BLaER1 treated with 17β-estradiol and CSF1 and Interleukin-3, amounts not matched to agents 10 nM and 100 nM (cell line): ENCODE measurements at regions not wholly inside any gene's neighbourhood (a gene's known extent, or its start where the extent isn't known, plus 50 kb on each side); places are given as distances from the start of the nearest gene placed in this dataset.

Source experiments
- H3K27ac ChIP-seq, 11 experiments: shearing (Covaris generic); formaldehyde crosslinking; 2 replicates each; pipeline ENCODE4 v1.8.1; 2022
- H3K27me3 ChIP-seq, 11 experiments: shearing (Covaris generic); formaldehyde crosslinking; 2 replicates each; pipeline ENCODE4 v1.8.1; 2022
- H3K36me3 ChIP-seq, 11 experiments: shearing (Covaris generic); formaldehyde crosslinking; 2 replicates each; pipeline ENCODE4 v1.8.1; 2022
- H3K4me1 ChIP-seq, 10 experiments: shearing (Covaris generic); formaldehyde crosslinking; 2 replicates each; pipeline ENCODE4 v1.8.1; 2022
- H3K4me2 ChIP-seq, 11 experiments: shearing (Covaris generic); formaldehyde crosslinking; 2 replicates each; pipeline ENCODE4 v1.8.1; 2022
- H3K4me3 ChIP-seq, 10 experiments: shearing (Covaris generic); formaldehyde crosslinking; 2 replicates each; pipeline ENCODE4 v1.8.1; 2022
- H3K9ac ChIP-seq, 11 experiments: shearing (Covaris generic); formaldehyde crosslinking; 2 replicates each; pipeline ENCODE4 v1.8.1; 2022
- H3K9me3 ChIP-seq, 11 experiments: shearing (Covaris generic); formaldehyde crosslinking; replicated peaks in 1 of 11; 2 replicates each; pipeline ENCODE4 v1.8.1; 2022
- H4K20me1 ChIP-seq, 11 experiments: shearing (Covaris generic); formaldehyde crosslinking; 2 replicates each; pipeline ENCODE4 v1.8.1; 2022
- Cebpa-rat ChIP-seq, 11 experiments: shearing (Covaris generic); IDR thresholded peaks; 2 replicates each; pipeline ENCODE4 v1.8.1; 2022

- H4K20me1 ChIP-seq: no peaks in the 10 kb centered on the region
- H3K9me3 ChIP-seq: 0 out of 22 replicates have a peak, but pooled peaks cover 0 to 9% (median 0%) of the 10 kb centered on the region in 11 experiments
- H3K4me1 ChIP-seq: peaks cover 0 to 7% (median 5%) of the 10 kb centered on the region in 10 experiments; a peak in 10 of 20 replicates
- no peaks in the 10 kb centered on the region for H3K36me3 ChIP-seq
- no peak overlapping the region for H3K4me3 ChIP-seq
- H3K27me3 ChIP-seq: no peaks in the 10 kb centered on the region
- no peak overlapping the region for H3K27ac ChIP-seq
- TF ChIP-seq Cebpa-rat (IDR thresholded peaks at IDR 0.05): no peak
- H3K9ac ChIP-seq: no peak overlapping the region
- peak overlapping the region in 6 of 11 experiments; percentile 25 to 56 (median 34); a peak in 8 of 22 replicates for H3K4me2 ChIP-seq
Observed at GRCh38 chr15:37791693-37792092, 142.7 kb upstream of the TMCO5A start.

DNA sequence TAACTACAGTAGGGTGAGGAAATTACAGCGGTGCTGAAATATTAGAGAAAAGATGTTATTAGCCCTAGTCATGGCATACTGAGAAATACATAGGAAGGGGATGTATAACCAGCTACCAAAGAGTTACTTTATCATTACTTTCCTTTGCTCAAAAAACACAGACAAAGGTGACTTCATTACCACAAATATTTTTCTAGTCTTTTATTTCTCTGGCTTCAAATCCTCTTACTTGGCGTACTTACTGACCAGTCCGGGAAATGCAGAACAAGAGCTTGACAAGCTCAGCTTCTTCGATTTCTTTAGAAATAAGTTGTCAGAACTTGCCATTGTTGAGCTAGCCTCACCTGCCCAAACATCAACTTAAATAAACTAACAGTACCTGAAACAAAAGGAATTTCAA is 142.1 kb upstream of the TMCO5A start:
- no peak for TF ChIP-seq Cebpa-rat (IDR thresholded peaks at IDR 0.05)
- Histone ChIP-seq H3K27me3 (no peaks in the 10 kb centered on the region), H3K4me2 (peak overlapping the region in 2 of 11 experiments; percentile 37 to 56; a peak in 2 of 22 replicates), H3K36me3 (no peaks in the 10 kb centered on the region), H3K4me1 (peaks cover 0 to 7% (median 5%) of the 10 kb centered on the region in 10 experiments; a peak in 10 of 20 replicates), H3K4me3 (no peak overlapping the region), H3K27ac (no peak overlapping the region), H4K20me1 (no peaks in the 10 kb centered on the region), H3K9me3 (0 out of 22 replicates have a peak, but pooled peaks cover 0 to 9% (median 0%) of the 10 kb centered on the region in 11 experiments), H3K9ac (no peak overlapping the region)

DNA sequence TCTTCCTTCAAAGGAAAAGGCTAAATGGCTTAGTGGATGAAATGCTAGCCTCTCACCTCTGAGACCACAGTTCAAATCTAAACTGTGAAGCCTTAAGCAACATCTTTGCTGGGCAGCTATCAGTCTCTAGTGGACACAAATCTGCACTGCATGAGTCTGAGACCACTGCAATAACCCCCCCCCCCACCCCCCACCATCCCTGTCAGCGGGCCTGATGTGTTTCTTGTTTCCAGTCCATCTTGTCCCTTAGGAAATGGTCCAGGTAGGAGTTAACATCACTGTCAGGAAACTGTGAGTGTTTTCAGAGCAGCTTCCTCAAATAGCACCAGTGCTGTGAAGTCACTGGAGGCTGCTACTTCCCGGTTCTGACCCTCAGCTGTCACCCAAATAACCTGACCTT is 140.6 kb upstream of the TMCO5A start:
- Histone ChIP-seq H4K20me1 (no peaks in the 10 kb centered on the region), H3K4me3 (no peak overlapping the region), H3K27ac (no peak overlapping the region), H3K9ac (no peak overlapping the region), H3K4me2 (no peak overlapping the region), H3K36me3 (no peaks in the 10 kb centered on the region), H3K9me3 (peaks cover 0 to 9% (median 0%) of the 10 kb centered on the region in 11 experiments; a peak in 2 of 22 replicates), H3K27me3 (no peaks in the 10 kb centered on the region), H3K4me1 (peaks cover 0 to 7% (median 5%) of the 10 kb centered on the region in 10 experiments; a peak in 9 of 20 replicates)
- no peak for TF ChIP-seq Cebpa-rat (IDR thresholded peaks at IDR 0.05)

- peaks cover 0 to 9% (median 0%) of the 10 kb centered on the region in 11 experiments; a peak in 2 of 22 replicates for H3K9me3 ChIP-seq
- TF ChIP-seq Cebpa-rat (IDR thresholded peaks at IDR 0.05): no peak
- no peak overlapping the region for H3K4me3 ChIP-seq
- H3K27me3 ChIP-seq: no peaks in the 10 kb centered on the region
- H3K36me3 ChIP-seq: no peaks in the 10 kb centered on the region
- H4K20me1 ChIP-seq: no peaks in the 10 kb centered on the region
- no peak overlapping the region for H3K9ac ChIP-seq
- no peak overlapping the region for H3K4me2 ChIP-seq
- peaks cover 0 to 7% (median 5%) of the 10 kb centered on the region in 10 experiments; a peak in 9 of 20 replicates for H3K4me1 ChIP-seq
- H3K27ac ChIP-seq: no peak overlapping the region
Observed at GRCh38 chr15:37794947-37795346, 139.5 kb upstream of the TMCO5A start.

- Histone ChIP-seq H3K27me3 (no peaks in the 10 kb centered on the region), H3K4me1 (no peaks in the 10 kb centered on the region), H3K9me3 (peaks cover 0 to 3% (median 0%) of the 10 kb centered on the region in 11 experiments; a peak in 2 of 22 replicates), H3K27ac (no peak overlapping the region), H3K9ac (no peak overlapping the region), H3K36me3 (no peaks in the 10 kb centered on the region), H4K20me1 (no peaks in the 10 kb centered on the region), H3K4me3 (no peak overlapping the region), H3K4me2 (no peak overlapping the region)
- no peak for TF ChIP-seq Cebpa-rat (IDR thresholded peaks at IDR 0.05)
Observed at GRCh38 chr15:37801529-37801928, 132.9 kb upstream of the TMCO5A start.

- Histone ChIP-seq H3K4me1 (peaks cover 0 to 9% (median 0%) of the 10 kb centered on the region in 10 experiments; a peak in 3 of 20 replicates), H3K27me3 (no peaks in the 10 kb centered on the region), H3K9me3 (no peaks in the 10 kb centered on the region), H3K4me3 (no peak overlapping the region), H3K36me3 (no peaks in the 10 kb centered on the region), H4K20me1 (no peaks in the 10 kb centered on the region), H3K9ac (no peak overlapping the region), H3K4me2 (no peak overlapping the region), H3K27ac (no peak overlapping the region)
- no peak for TF ChIP-seq Cebpa-rat (IDR thresholded peaks at IDR 0.05)
Observed at GRCh38 chr15:37806808-37807207, 127.6 kb upstream of the TMCO5A start.

- Histone ChIP-seq H4K20me1 (no peaks in the 10 kb centered on the region), H3K9ac (no peak overlapping the region), H3K4me1 (peaks cover 0 to 9% (median 0%) of the 10 kb centered on the region in 10 experiments; a peak in 3 of 20 replicates), H3K4me3 (no peak overlapping the region), H3K27me3 (no peaks in the 10 kb centered on the region), H3K9me3 (no peaks in the 10 kb centered on the region), H3K27ac (no peak overlapping the region), H3K36me3 (no peaks in the 10 kb centered on the region), H3K4me2 (no peak overlapping the region; a peak in 1 of 22 replicates)
- no peak for TF ChIP-seq Cebpa-rat (IDR thresholded peaks at IDR 0.05)
Observed at GRCh38 chr15:37810381-37810780, 124.1 kb upstream of the TMCO5A start.

- Histone ChIP-seq H4K20me1 (no peaks in the 10 kb centered on the region), H3K27ac (no peak overlapping the region), H3K36me3 (no peaks in the 10 kb centered on the region), H3K4me1 (peaks cover 0 to 9% (median 0%) of the 10 kb centered on the region in 10 experiments; a peak in 3 of 20 replicates), H3K4me3 (no peak overlapping the region), H3K4me2 (no peak overlapping the region), H3K9ac (no peak overlapping the region), H3K9me3 (no peaks in the 10 kb centered on the region), H3K27me3 (no peaks in the 10 kb centered on the region)
- peak in 1 of 11 experiments; percentile 44; a peak in 1 of 22 replicates for TF ChIP-seq Cebpa-rat (IDR thresholded peaks at IDR 0.05)
Observed at GRCh38 chr15:37813306-37813705, 121.1 kb upstream of the TMCO5A start.

GRCh38 chr15:37814847-37815515 is 119.5 kb upstream of the TMCO5A start:
- no peaks in the 10 kb centered on the region for H4K20me1 ChIP-seq
- H3K27me3 ChIP-seq: no peaks in the 10 kb centered on the region
- no peaks in the 10 kb centered on the region for H3K36me3 ChIP-seq
- TF ChIP-seq Cebpa-rat (IDR thresholded peaks at IDR 0.05): no peak
- H3K4me1 ChIP-seq: peaks cover 0 to 9% (median 0%) of the 10 kb centered on the region in 10 experiments; a peak in 3 of 20 replicates
- H3K27ac ChIP-seq: no peak overlapping the region
- no peak overlapping the region for H3K4me2 ChIP-seq
- H3K4me3 ChIP-seq: no peak overlapping the region
- no peak overlapping the region for H3K9ac ChIP-seq
- no peaks in the 10 kb centered on the region for H3K9me3 ChIP-seq
